Progenitor cell of endocrine pancreas (in vitro differentiated cells): ENCODE measurements at regions not wholly inside any gene's neighbourhood (a gene's known extent, or its start where the extent isn't known, plus 50 kb on each side); places are given as distances from the start of the nearest gene placed in this dataset.

Source experiments
- DNase-seq: peaks from one replicate; pipeline ENCODE4 v3.0.0; 2021; ENCODE audit warnings: low spot score; ENCODE audit not compliant: unreplicated experiment
- H3K27ac Mint-ChIP-seq: 2 replicates; pipeline ENCODE4 v1.8.0; 2021; ENCODE audit warnings: mild to moderate bottlenecking, moderate library complexity, mixed read lengths
- H3K27me3 Mint-ChIP-seq: 2 replicates; pipeline ENCODE4 v1.8.0; 2021; ENCODE audit warnings: mixed read lengths
- H3K36me3 Mint-ChIP-seq: 2 replicates; pipeline ENCODE4 v1.8.0; 2022; ENCODE audit warnings: mixed read lengths; ENCODE audit not compliant: insufficient read depth
- H3K4me1 Mint-ChIP-seq: 2 replicates; pipeline ENCODE4 v1.8.0; 2021; ENCODE audit warnings: low read depth, mixed read lengths
- H3K4me3 Mint-ChIP-seq: 2 replicates; pipeline ENCODE4 v1.8.0; 2021; ENCODE audit warnings: low read depth, mild to moderate bottlenecking, moderate library complexity, mixed read lengths
- H3K9me3 Mint-ChIP-seq: 2 replicates; pipeline ENCODE4 v1.8.0; 2021; ENCODE audit warnings: low read depth, mixed read lengths
- CTCF ChIP-seq: fragments of 200-600 bp; sonication (generic); IDR thresholded peaks from one replicate; pipeline ENCODE4 v1.5.0; 2021; ENCODE audit warnings: antibody characterized with exemption, mild to moderate bottlenecking; ENCODE audit not compliant: unreplicated experiment

- no peak for DNase-seq
- Mint-ChIP-seq H3K27me3 (no peaks in the 10 kb centered on the region), H3K4me3 (no peak overlapping the region), H3K36me3 (no peaks in the 10 kb centered on the region), H3K4me1 (peaks cover 14% of the 10 kb centered on the region), H3K27ac (peak overlapping the region; percentile 38), H3K9me3 (no peaks in the 10 kb centered on the region)
- no peak for TF ChIP-seq CTCF
These were observed 301.7 kb downstream of the KCNS3 start for GRCh38 chr2:18180031-18180610.

GRCh38 chr2:18178736-18179349 lies 300.4 kb downstream of the KCNS3 start:
- peaks cover 14% of the 10 kb centered on the region for H3K4me1 Mint-ChIP-seq
- no peak for DNase-seq
- no peak overlapping the region for H3K4me3 Mint-ChIP-seq
- peak; percentile 78 for TF ChIP-seq CTCF
- H3K36me3 Mint-ChIP-seq, result no peaks in the 10 kb centered on the region
- no peak overlapping the region for H3K27ac Mint-ChIP-seq
- no peaks in the 10 kb centered on the region for H3K27me3 Mint-ChIP-seq
- H3K9me3 Mint-ChIP-seq, result no peaks in the 10 kb centered on the region

- no peaks in the 10 kb centered on the region for H3K9me3 Mint-ChIP-seq
- no peak overlapping the region for H3K4me3 Mint-ChIP-seq
- TF ChIP-seq CTCF, result no peak
- no peak overlapping the region for H3K27ac Mint-ChIP-seq
- no peaks in the 10 kb centered on the region for H3K36me3 Mint-ChIP-seq
- no peak for DNase-seq
- no peaks in the 10 kb centered on the region for H3K27me3 Mint-ChIP-seq
- peaks cover 14% of the 10 kb centered on the region for H3K4me1 Mint-ChIP-seq
These were observed 298.3 kb downstream of the KCNS3 start for GRCh38 chr2:18176679-18177215.

- Mint-ChIP-seq H3K27me3 (no peaks in the 10 kb centered on the region), H3K4me1 (no peaks in the 10 kb centered on the region), H3K36me3 (no peaks in the 10 kb centered on the region), H3K27ac (no peak overlapping the region), H3K9me3 (no peaks in the 10 kb centered on the region), H3K4me3 (no peak overlapping the region)
- TF ChIP-seq CTCF, result no peak
- no peak for DNase-seq
These were observed 294.1 kb downstream of the KCNS3 start for GRCh38 chr2:18172607-18173006.

- TF ChIP-seq CTCF, result no peak
- Mint-ChIP-seq H3K4me3 (no peak overlapping the region), H3K4me1 (no peaks in the 10 kb centered on the region), H3K27me3 (no peaks in the 10 kb centered on the region), H3K36me3 (no peaks in the 10 kb centered on the region), H3K9me3 (no peaks in the 10 kb centered on the region), H3K27ac (no peak overlapping the region)
- no peak for DNase-seq
These were observed 293.0 kb downstream of the KCNS3 start for GRCh38 chr2:18171191-18172139.
